VCaP (cell line): ENCODE measurements at regions not wholly inside any gene's neighbourhood (a gene's known extent, or its start where the extent isn't known, plus 50 kb on each side); places are given as distances from the start of the nearest gene placed in this dataset.
A peak's percentile ranks its signal among the peaks of the same experiment; 100 is the strongest.

ENCODE experiments used
- H3K27ac ChIP-seq: fragments of 450-650 bp; 2 replicates; pipeline ENCODE4 v1.5.1; 2017
- TF ChIP-seq, protein P1 (sequence below): fragments of 450-650 bp; conservative IDR thresholded peaks from 2 replicates; pipeline ENCODE4 v1.5.1; 2017; ENCODE audit warnings: mild to moderate bottlenecking, moderate library complexity

DNA sequence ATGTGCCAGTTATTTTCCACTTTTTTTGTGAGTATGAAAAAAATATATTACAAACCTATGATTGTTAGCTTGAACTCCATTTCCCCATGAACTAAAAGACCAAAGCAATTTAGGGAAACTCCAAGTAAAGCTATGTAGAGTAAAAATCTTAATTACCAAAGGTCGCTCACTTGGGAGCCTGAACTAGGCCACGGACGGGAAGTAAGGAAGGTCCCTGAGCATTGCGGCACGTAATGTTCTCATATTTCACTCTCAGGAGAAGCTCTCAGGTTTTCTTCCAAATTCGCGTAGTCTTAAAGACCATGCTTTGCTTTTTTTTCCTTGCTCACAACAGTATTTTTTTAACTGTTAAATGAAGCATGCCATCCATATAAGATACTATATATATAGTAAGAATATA lies 215.3 kb upstream of the RARB start:
- H3K27ac ChIP-seq: no peak overlapping the region
- TF ChIP-seq, protein P1, sequence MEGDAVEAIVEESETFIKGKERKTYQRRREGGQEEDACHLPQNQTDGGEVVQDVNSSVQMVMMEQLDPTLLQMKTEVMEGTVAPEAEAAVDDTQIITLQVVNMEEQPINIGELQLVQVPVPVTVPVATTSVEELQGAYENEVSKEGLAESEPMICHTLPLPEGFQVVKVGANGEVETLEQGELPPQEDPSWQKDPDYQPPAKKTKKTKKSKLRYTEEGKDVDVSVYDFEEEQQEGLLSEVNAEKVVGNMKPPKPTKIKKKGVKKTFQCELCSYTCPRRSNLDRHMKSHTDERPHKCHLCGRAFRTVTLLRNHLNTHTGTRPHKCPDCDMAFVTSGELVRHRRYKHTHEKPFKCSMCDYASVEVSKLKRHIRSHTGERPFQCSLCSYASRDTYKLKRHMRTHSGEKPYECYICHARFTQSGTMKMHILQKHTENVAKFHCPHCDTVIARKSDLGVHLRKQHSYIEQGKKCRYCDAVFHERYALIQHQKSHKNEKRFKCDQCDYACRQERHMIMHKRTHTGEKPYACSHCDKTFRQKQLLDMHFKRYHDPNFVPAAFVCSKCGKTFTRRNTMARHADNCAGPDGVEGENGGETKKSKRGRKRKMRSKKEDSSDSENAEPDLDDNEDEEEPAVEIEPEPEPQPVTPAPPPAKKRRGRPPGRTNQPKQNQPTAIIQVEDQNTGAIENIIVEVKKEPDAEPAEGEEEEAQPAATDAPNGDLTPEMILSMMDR: no peak

DNA sequence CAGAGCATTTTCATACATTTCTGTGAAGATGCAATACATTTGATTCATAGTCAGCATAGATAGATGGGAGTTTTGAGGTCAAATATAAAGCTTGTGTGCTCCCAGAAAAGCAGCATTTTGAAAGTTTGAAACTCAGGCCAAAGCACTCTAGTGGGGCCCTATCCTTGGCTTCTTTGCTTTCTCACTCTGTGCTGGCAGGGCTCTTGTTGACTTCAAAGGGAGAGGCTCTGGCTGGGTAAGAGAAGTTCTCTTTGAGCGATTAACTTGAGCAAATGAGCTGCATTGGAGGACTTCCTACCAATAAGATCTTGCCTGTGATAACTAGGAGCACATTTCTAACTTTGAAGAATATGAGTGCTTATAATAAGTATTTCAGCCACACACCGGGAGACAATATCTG lies 214.0 kb upstream of the RARB start:
- no peak overlapping the region for H3K27ac ChIP-seq
- TF ChIP-seq, protein P1: no peak

DNA sequence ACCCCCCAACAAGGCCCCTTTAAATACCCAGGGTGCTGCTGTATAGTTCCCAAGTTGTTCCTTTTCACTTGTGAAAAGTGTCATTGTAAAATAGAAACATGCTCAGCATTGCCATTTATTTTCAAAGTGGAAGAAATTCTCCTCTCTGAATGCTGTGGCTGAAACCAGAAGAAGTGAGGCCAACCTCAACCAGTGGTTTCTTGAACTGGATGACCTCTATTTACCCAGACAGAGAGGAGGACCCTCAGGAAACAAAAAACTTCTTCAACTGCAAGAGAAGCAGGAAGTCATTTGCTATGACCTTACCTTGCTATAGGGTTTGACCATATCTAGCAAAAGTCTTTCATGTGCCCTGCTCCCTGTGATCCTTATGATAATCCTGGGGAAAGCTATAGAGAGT lies 209.7 kb upstream of the RARB start:
- TF ChIP-seq, protein P1: no peak
- H3K27ac ChIP-seq: no peak overlapping the region

DNA sequence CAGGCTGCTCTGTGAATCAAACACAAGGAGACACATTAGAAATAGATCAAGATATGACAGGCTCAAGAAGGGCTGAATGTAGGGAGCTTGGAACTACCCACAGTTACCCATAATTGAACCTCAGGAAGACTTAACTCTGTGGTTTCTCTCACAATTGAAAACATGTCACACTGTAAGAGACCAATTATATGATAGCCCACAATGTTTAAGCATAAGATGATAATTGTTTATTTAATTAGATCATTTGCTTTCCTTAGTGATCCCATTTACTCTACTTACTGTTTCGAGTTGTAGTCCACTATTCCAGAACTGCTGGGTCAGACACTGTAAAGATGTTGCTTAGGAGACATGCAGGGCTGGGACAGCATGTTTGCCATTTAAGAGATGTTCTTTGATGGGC lies 201.3 kb upstream of the RARB start:
- no peak overlapping the region for H3K27ac ChIP-seq
- TF ChIP-seq, protein P1: no peak

GRCh38 chr3:25229586-25229985 lies 198.5 kb upstream of the RARB start:
- no peak overlapping the region for H3K27ac ChIP-seq
- TF ChIP-seq, protein P1: no peak

- TF ChIP-seq, protein P1: no peak
- H3K27ac ChIP-seq: peak overlapping the region; percentile 8; the same call in 1 of the 2 replicates
Observed at GRCh38 chr3:25235031-25235430, 193.0 kb upstream of the RARB start.

- 0 out of 2 replicates have a peak overlapping the region, but pooled peaks have one; percentile 8 for H3K27ac ChIP-seq
- TF ChIP-seq, protein P1: no peak
Observed at GRCh38 chr3:25235466-25235865, 192.6 kb upstream of the RARB start.

DNA sequence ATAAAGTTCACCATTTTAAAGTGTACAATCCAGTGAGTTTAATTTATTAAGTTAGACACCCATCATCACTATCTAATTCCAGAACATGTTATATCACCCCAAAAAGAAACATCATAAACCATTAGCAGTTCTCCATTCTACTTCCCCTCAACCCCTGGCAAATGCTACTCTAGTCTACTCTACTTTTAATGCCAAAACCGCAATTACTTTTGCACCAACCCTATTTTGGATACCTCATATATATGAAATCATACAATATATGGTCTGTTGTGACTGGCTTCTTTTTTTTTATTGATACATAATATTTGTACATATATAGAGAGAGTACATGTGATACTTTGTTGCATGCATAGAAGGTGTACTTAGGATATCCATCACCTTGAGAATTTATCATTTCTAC lies 190.5 kb upstream of the RARB start:
- H3K27ac ChIP-seq: no peak overlapping the region
- TF ChIP-seq, protein P1: no peak
